Endothelial cell of umbilical vein (primary cell): ENCODE measurements at regions not wholly inside any gene's neighbourhood (a gene's known extent, or its start where the extent isn't known, plus 50 kb on each side); places are given as distances from the start of the nearest gene placed in this dataset.

Experiments used
- BruUV-seq: library from RNA; stranded (reverse); fragments of 400-500 nt; replicated peaks from 2 replicates; lab custom pipeline; 2021; lab: Mats Ljungman, UMichigan
- CTCF ChIA-PET: fragments of 300-600, 350-600 bp; sonication (Branson Sonifier 250); formaldehyde crosslinking; loops from one replicate; lab custom pipeline; 2021; ENCODE audit warnings: antibody characterized with exemption, inconsistent platforms; lab: Charles Lee
- POLR2A ChIA-PET: fragments of 300-600, 350-600 bp; sonication (Branson Sonifier 250); formaldehyde crosslinking; loops from one replicate; lab custom pipeline; 2021; ENCODE audit warnings: antibody characterized with exemption, inconsistent platforms; lab: Charles Lee
- DNase-seq: peaks from one replicate; pipeline ENCODE4 v3.0.0-alpha.2; 2011; ENCODE audit warnings: low read depth, low spot score
- FAIRE-seq: peaks from 2 replicates; lab custom pipeline; 2011; peaks lifted over from hg19 to GRCh38; lab: Jason Lieb, UNC
- H2AFZ ChIP-seq: 2 replicates; pipeline ENCODE4 v1.6.0; 2012; ENCODE audit warnings: low read depth, low read length, control low read depth, inconsistent platforms
- H3K27ac ChIP-seq: 2 replicates; pipeline ENCODE4 v1.5.1; 2011; ENCODE audit warnings: low read depth, mild to moderate bottlenecking, control low read depth, low read length, moderate library complexity; ENCODE audit not compliant: insufficient read depth
- H3K27me3 ChIP-seq, 2 experiments: 2 replicates each; pipeline versions ENCODE4 v1.6.0 to v1.6.1; 2011; ENCODE audit warnings: low read length in 2 of 2, mixed read lengths in 1 of 2; ENCODE audit not compliant: control insufficient read depth in 2 of 2, insufficient read depth in 2 of 2
- H3K36me3 ChIP-seq, 2 experiments: 2 replicates in 1 of 2; 3 replicates in 1 of 2; pipeline ENCODE4 v1.5.1; 2011; ENCODE audit warnings: low read length in 2 of 2, mild to moderate bottlenecking in 1 of 2, moderate library complexity in 1 of 2; ENCODE audit not compliant: control insufficient read depth in 2 of 2, insufficient read depth in 2 of 2; ENCODE audit errors: extremely low read depth in 1 of 2
- H3K4me1 ChIP-seq: 3 replicates; pipeline ENCODE4 v1.5.1; 2011; ENCODE audit warnings: mild to moderate bottlenecking, low read length; ENCODE audit not compliant: control insufficient read depth, insufficient read depth; ENCODE audit errors: extremely low read depth
- H3K4me2 ChIP-seq: 2 replicates; pipeline ENCODE4 v1.6.1; 2011; ENCODE audit warnings: low read length, control low read depth, mixed read lengths; ENCODE audit not compliant: insufficient read depth
- H3K4me3 ChIP-seq, 3 experiments: fragments of 200-600 bp in 1 of 3; sonication (generic), shearing (Covaris generic) in 1 of 3; replicated peaks in 1 of 3; 2 replicates each; pipeline ENCODE4 v1.5.1; 2011 to 2016; ENCODE audit warnings: control low read depth in 3 of 3, low read length in 3 of 3, mild to moderate bottlenecking in 2 of 3, inconsistent platforms in 1 of 3, low read depth in 1 of 3, moderate library complexity in 1 of 3; ENCODE audit not compliant: insufficient read depth in 1 of 3
- H3K79me2 ChIP-seq: 2 replicates; pipeline ENCODE4 v1.6.0; 2012; ENCODE audit warnings: low read length, inconsistent platforms; ENCODE audit not compliant: control insufficient read depth, insufficient read depth
- H3K9ac ChIP-seq: replicated peaks from 2 replicates; pipeline ENCODE3; 2011; ENCODE audit warnings: low read length, control low read depth; ENCODE audit not compliant: insufficient read depth; ENCODE audit errors: extremely low read depth
- H3K9me1 ChIP-seq: replicated peaks from 3 replicates; pipeline ENCODE4 v1.6.0; 2011; ENCODE audit warnings: mild to moderate bottlenecking, low read length; ENCODE audit not compliant: control insufficient read depth, insufficient read depth; ENCODE audit errors: extremely low read depth
- H3K9me3 ChIP-seq: replicated peaks from 2 replicates; pipeline ENCODE4 v1.5.1; 2012; ENCODE audit warnings: low read length, inconsistent platforms; ENCODE audit not compliant: control insufficient read depth, insufficient read depth
- H4K20me1 ChIP-seq: replicated peaks from 2 replicates; pipeline ENCODE3; 2011; ENCODE audit warnings: mild to moderate bottlenecking, low read length; ENCODE audit not compliant: control insufficient read depth, insufficient read depth; ENCODE audit errors: extremely low read depth
- CTCF ChIP-seq, 2 donors: IDR thresholded peaks; 1 replicate in 1 of 2; 2 replicates in 1 of 2; pipeline ENCODE4 v1.5.1; 2011; ENCODE audit warnings: low read length in 2 of 2, mild to moderate bottlenecking in 2 of 2, moderate library complexity in 2 of 2, control low read depth in 1 of 2, inconsistent platforms in 1 of 2, low read depth in 1 of 2; ENCODE audit not compliant: insufficient read depth in 1 of 2; ENCODE audit errors: extremely low read depth in 1 of 2
- EZH2 ChIP-seq: IDR thresholded peaks from 2 replicates; pipeline ENCODE4 v1.6.1; 2012; ENCODE audit warnings: borderline replicate concordance, low read depth, mild to moderate bottlenecking, moderate library complexity, low read length, inconsistent platforms; ENCODE audit not compliant: severe bottlenecking
- FOS ChIP-seq: IDR thresholded peaks from 2 replicates; pipeline ENCODE4 v1.6.1; 2011; ENCODE audit warnings: mild to moderate bottlenecking, low read length, moderate library complexity, borderline replicate concordance; ENCODE audit not compliant: insufficient read depth
- GATA2 ChIP-seq: IDR thresholded peaks from 2 replicates; pipeline ENCODE4 v1.7.0; 2011; ENCODE audit warnings: low read depth, mild to moderate bottlenecking, moderate library complexity, mixed read lengths, low read length; ENCODE audit not compliant: insufficient read length, insufficient read depth
- JUN ChIP-seq: IDR thresholded peaks from 2 replicates; pipeline ENCODE4 v1.6.1; 2011; ENCODE audit warnings: borderline replicate concordance, low read depth; ENCODE audit not compliant: insufficient read length, insufficient read depth
- MYC ChIP-seq: IDR thresholded peaks from one replicate; pipeline ENCODE4 v1.6.1; 2011; ENCODE audit warnings: mild to moderate bottlenecking, low read depth, low read length
- POLR2A ChIP-seq: IDR thresholded peaks from 2 replicates; pipeline ENCODE4 v1.6.1; 2012; ENCODE audit warnings: low read depth, mild to moderate bottlenecking, control low read depth, low read length
- POLR2AphosphoS5 ChIP-seq: IDR thresholded peaks from 2 replicates; pipeline ENCODE4 v1.6.1; 2012; ENCODE audit warnings: low read depth, mild to moderate bottlenecking, control low read depth, low read length, moderate library complexity; ENCODE audit not compliant: insufficient read depth
- dilution Hi-C: fragments of 300-500 bp; cut with MboI; formaldehyde crosslinking; loops from one replicate; pipeline ENCODE4 v1.15.0; 2019; ENCODE audit warnings: low sequenced_read_pairs; ENCODE audit not compliant: extremely low pct_ligation_motif_present
- intact Hi-C: fragments of 100-400 bp; cut with micrococcal nuclease; formaldehyde crosslinking; loops from one replicate; pipeline ENCODE4 v1.10.0; 2022

GRCh38 chr3:181333394-181333793, 343.9 kb upstream of the DNAJC19 start:
- H3K9me1 ChIP-seq = no peaks in the 10 kb centered on the region
- H2AFZ ChIP-seq = no peak overlapping the region
- H3K4me2 ChIP-seq = no peak overlapping the region
- H3K9me3 ChIP-seq = no peaks in the 10 kb centered on the region
- no peaks in the 10 kb centered on the region for H3K79me2 ChIP-seq
- H3K4me3 ChIP-seq = no peak overlapping the region
- ChIA-PET POLR2A (no interaction called here), CTCF (interaction anchor here (1.1 kb wide), 1 partner anchor 368 kb away, joined by 3 read pairs; no protein-coding TSS in a partner anchor)
- BruUV-seq = no TSS peak
- H4K20me1 ChIP-seq = no peaks in the 10 kb centered on the region
- no peak for DNase-seq
- no peaks in the 10 kb centered on the region for H3K4me1 ChIP-seq
- FAIRE-seq = no peak
- H3K36me3 ChIP-seq = no peaks in the 10 kb centered on the region
- no peaks in the 10 kb centered on the region for H3K27me3 ChIP-seq
- intact Hi-C loops = no loop called here
- no peak for TF ChIP-seq POLR2AphosphoS5
- TF ChIP-seq CTCF (IDR thresholded peaks at IDR 0.05; ENCODE audit: extremely low read depth in 1 of 2, insufficient read depth in 1 of 2, low read depth in 1 of 2, low read length in 2 of 2) = no peak
- TF ChIP-seq GATA2 = no peak
- no peak for TF ChIP-seq FOS
- no peak for TF ChIP-seq POLR2A
- TF ChIP-seq JUN = no peak
- no peak for TF ChIP-seq EZH2
- TF ChIP-seq MYC = no peak
- H3K9ac ChIP-seq = no peak overlapping the region
- dilution Hi-C loops = no loop called here
- no peak overlapping the region for H3K27ac ChIP-seq
